C4-2B (cell line): ENCODE measurements at regions not wholly inside any gene's neighbourhood (a gene's known extent, or its start where the extent isn't known, plus 50 kb on each side); places are given as distances from the start of the nearest gene placed in this dataset.

Experiments used
- CTCF ChIP-seq: fragments of 450-650 bp; conservative IDR thresholded peaks from 2 replicates; pipeline ENCODE4 v1.5.1; 2017; ENCODE audit warnings: mild to moderate bottlenecking
- ZFX ChIP-seq: fragments of 450-650 bp; IDR thresholded peaks from 2 replicates; pipeline ENCODE4 v1.6.1; 2017

GRCh38 chr6:1143655-1144054 is 168.2 kb upstream of the FOXQ1 start:
- no peak for TF ChIP-seq CTCF
- no peak for TF ChIP-seq ZFX
